H9 (cell line): ENCODE measurements at regions not wholly inside any gene's neighbourhood (a gene's known extent, or its start where the extent isn't known, plus 50 kb on each side); places are given as distances from the start of the nearest gene placed in this dataset.

ENCODE experiments used
- DNase-seq: peaks from one replicate; pipeline ENCODE4 v3.0.0-alpha.2; 2017
- H2AFZ ChIP-seq: one replicate; pipeline ENCODE4 v1.6.1; 2013; ENCODE audit warnings: mild to moderate bottlenecking, low read length, control low read depth, moderate library complexity
- H2AK5ac ChIP-seq: 2 replicates; pipeline ENCODE4 v1.6.1; 2013; ENCODE audit warnings: low read length, control low read depth, mixed read lengths; ENCODE audit not compliant: insufficient read length
- H2BK120ac ChIP-seq: one replicate; pipeline ENCODE4 v1.6.1; 2013; ENCODE audit warnings: low read depth, mild to moderate bottlenecking, low read length, control low read depth, inconsistent platforms; ENCODE audit not compliant: poor library complexity, severe bottlenecking
- H2BK12ac ChIP-seq: 2 replicates; pipeline ENCODE4 v1.6.1; 2013; ENCODE audit warnings: low read length, control low read depth, mixed read lengths, low read depth; ENCODE audit not compliant: insufficient read length
- H2BK15ac ChIP-seq: 2 replicates; pipeline ENCODE4 v1.6.1; 2013; ENCODE audit warnings: low read depth, low read length, control low read depth
- H2BK20ac ChIP-seq: one replicate; pipeline ENCODE4 v1.6.1; 2013; ENCODE audit warnings: low read depth, mild to moderate bottlenecking, low read length, control low read depth, inconsistent platforms; ENCODE audit not compliant: poor library complexity, severe bottlenecking
- H2BK5ac ChIP-seq: 2 replicates; pipeline ENCODE4 v1.6.1; 2013; ENCODE audit warnings: low read length, control low read depth, mixed read lengths; ENCODE audit not compliant: insufficient read length
- H3K14ac ChIP-seq: 2 replicates; pipeline ENCODE4 v1.6.1; 2013; ENCODE audit warnings: low read length, control low read depth; ENCODE audit not compliant: insufficient read depth
- H3K18ac ChIP-seq: 2 replicates; pipeline ENCODE4 v1.6.1; 2013; ENCODE audit warnings: low read depth, mild to moderate bottlenecking, mixed read lengths, low read length, control low read depth; ENCODE audit not compliant: insufficient read length
- H3K23ac ChIP-seq: 2 replicates; pipeline ENCODE4 v1.6.1; 2013; ENCODE audit warnings: low read length, control low read depth, mixed read lengths, low read depth; ENCODE audit not compliant: insufficient read length
- H3K23me2 ChIP-seq: 2 replicates; pipeline ENCODE4 v1.6.1; 2013; ENCODE audit warnings: low read depth, mild to moderate bottlenecking, mixed read lengths, low read length, control low read depth; ENCODE audit not compliant: insufficient read length, poor library complexity, severe bottlenecking
- H3K27ac ChIP-seq: 2 replicates; pipeline ENCODE4 v1.5.1; 2013; ENCODE audit warnings: low read length, control low read depth, mixed read lengths, low read depth; ENCODE audit not compliant: insufficient read length
- H3K27me3 ChIP-seq: 2 replicates; pipeline ENCODE4 v1.6.1; 2013; ENCODE audit warnings: low read length, control low read depth, inconsistent platforms; ENCODE audit not compliant: insufficient read depth
- H3K4ac ChIP-seq: 2 replicates; pipeline ENCODE4 v1.6.1; 2013; ENCODE audit warnings: low read depth, mild to moderate bottlenecking, control low read depth, inconsistent platforms, low read length, moderate library complexity
- H3K4me1 ChIP-seq: 2 replicates; pipeline ENCODE4 v1.6.1; 2013; ENCODE audit warnings: low read length, control low read depth, inconsistent platforms; ENCODE audit not compliant: insufficient read depth
- H3K4me2 ChIP-seq: 2 replicates; pipeline ENCODE4 v1.6.1; 2013; ENCODE audit warnings: low read length, control low read depth, mixed read lengths; ENCODE audit not compliant: insufficient read length, insufficient read depth
- H3K56ac ChIP-seq: 2 replicates; pipeline ENCODE4 v1.6.1; 2013; ENCODE audit warnings: low read depth, mild to moderate bottlenecking, mixed read lengths, low read length, control low read depth; ENCODE audit not compliant: insufficient read length
- H3K79me1 ChIP-seq: 2 replicates; pipeline ENCODE4 v1.6.1; 2013; ENCODE audit warnings: low read depth, mild to moderate bottlenecking, moderate library complexity, low read length, control low read depth, inconsistent platforms; ENCODE audit not compliant: insufficient read depth, poor library complexity, severe bottlenecking
- H3K79me2 ChIP-seq: 2 replicates; pipeline ENCODE4 v1.6.1; 2013; ENCODE audit warnings: low read length, control low read depth, inconsistent platforms; ENCODE audit not compliant: insufficient read depth
- H3K9ac ChIP-seq: 2 replicates; pipeline ENCODE4 v1.6.1; 2013; ENCODE audit warnings: low read length, control low read depth, mixed read lengths; ENCODE audit not compliant: insufficient read length; ENCODE audit errors: extremely low read depth
- H3K9me3 ChIP-seq: one replicate; pipeline ENCODE4 v1.6.1; 2013; ENCODE audit warnings: low read depth, low read length, inconsistent platforms; ENCODE audit not compliant: control insufficient read depth
- H3T11ph ChIP-seq: one replicate; pipeline ENCODE4 v1.6.1; 2013; ENCODE audit warnings: mild to moderate bottlenecking, low read length, control low read depth, inconsistent platforms
- H4K20me1 ChIP-seq: one replicate; pipeline ENCODE4 v1.6.1; 2013; ENCODE audit not compliant: control insufficient read depth, insufficient read length, insufficient read depth
- H4K5ac ChIP-seq: 2 replicates; pipeline ENCODE4 v1.6.1; 2013; ENCODE audit warnings: low read depth, mild to moderate bottlenecking, mixed read lengths, low read length, control low read depth; ENCODE audit not compliant: insufficient read length
- H4K8ac ChIP-seq: replicated peaks from 2 replicates; pipeline ENCODE4 v1.6.1; 2013; ENCODE audit warnings: low read length, control low read depth, mixed read lengths, low read depth; ENCODE audit not compliant: insufficient read length
- H4K91ac ChIP-seq: 2 replicates; pipeline ENCODE4 v1.6.1; 2013; ENCODE audit warnings: low read depth, mild to moderate bottlenecking, moderate library complexity, mixed read lengths, low read length, control low read depth; ENCODE audit not compliant: insufficient read length
- H3K27ac Mint-ChIP-seq, 3 experiments: 2 replicates in 2 of 3; 3 replicates in 1 of 3; pipeline ENCODE4 v1.8.0; 2020 to 2021; ENCODE audit warnings: mixed read lengths in 3 of 3, mild to moderate bottlenecking in 1 of 3, moderate library complexity in 1 of 3
- H3K27me3 Mint-ChIP-seq: 2 replicates; pipeline ENCODE4 v1.8.0; 2021; ENCODE audit warnings: low read depth, mild to moderate bottlenecking, moderate library complexity, mixed read lengths
- H3K36me3 Mint-ChIP-seq, 3 experiments: 2 replicates in 2 of 3; 3 replicates in 1 of 3; pipeline ENCODE4 v1.8.0; 2020 to 2021; ENCODE audit warnings: low read depth in 3 of 3, mixed read lengths in 3 of 3; ENCODE audit not compliant: insufficient read depth in 1 of 3
- H3K4me1 Mint-ChIP-seq, 2 experiments: 2 replicates each; pipeline ENCODE4 v1.8.0; 2020; ENCODE audit warnings: mixed read lengths in 2 of 2
- H3K4me3 Mint-ChIP-seq, 2 experiments: 2 replicates in 1 of 2; 3 replicates in 1 of 2; pipeline ENCODE4 v1.8.0; 2020 to 2021; ENCODE audit warnings: mild to moderate bottlenecking in 2 of 2, mixed read lengths in 2 of 2, moderate library complexity in 1 of 2
- H3K9me3 Mint-ChIP-seq, 2 experiments: 2 replicates in 1 of 2; 3 replicates in 1 of 2; pipeline ENCODE4 v1.8.0; 2020; ENCODE audit warnings: mild to moderate bottlenecking in 2 of 2, mixed read lengths in 2 of 2, moderate library complexity in 1 of 2
- CTCF ChIP-seq: fragments of 200-600 bp; sonication (generic); conservative IDR thresholded peaks from 3 replicates; pipeline ENCODE4 v1.8.0; 2021; ENCODE audit warnings: antibody characterized with exemption, mild to moderate bottlenecking
- WGBS: extraction: QIAGEN DNeasy Blood & Tissue Kit; methylation state at CpG from one replicate; pipeline ENCODE4 v1.1.7; 2013; ENCODE audit warnings: missing lambda C conversion rate, low lambda C conversion rate, mixed read lengths; ENCODE audit not compliant: insufficient read length; ENCODE audit errors: extremely low coverage; 5-methylcytosine and 5-hydroxymethylcytosine counted together

- no peaks in the 10 kb centered on the region for H3K4me1 ChIP-seq
- no peaks in the 10 kb centered on the region for H3K27me3 ChIP-seq
- no peak overlapping the region for H2BK20ac ChIP-seq
- no peak overlapping the region for H3K23ac ChIP-seq
- H3K4me3 Mint-ChIP-seq = no peak overlapping the region
- no peak overlapping the region for H2BK12ac ChIP-seq
- H4K8ac ChIP-seq = no peak overlapping the region
- H3K4ac ChIP-seq = no peak overlapping the region
- DNase-seq = no peak
- no peaks in the 10 kb centered on the region for H3K79me2 ChIP-seq
- no peak overlapping the region for H3K27ac Mint-ChIP-seq
- H3K36me3 Mint-ChIP-seq = no peaks in the 10 kb centered on the region
- no peak overlapping the region for H4K91ac ChIP-seq
- no peaks in the 10 kb centered on the region for H3K79me1 ChIP-seq
- H3K18ac ChIP-seq = no peak overlapping the region
- no peak overlapping the region for H2AFZ ChIP-seq
- H4K5ac ChIP-seq = no peak overlapping the region
- no peaks in the 10 kb centered on the region for H3K23me2 ChIP-seq
- no CpG with 5 or more reads among the region's 3 CpGs for WGBS
- H3K9me3 Mint-ChIP-seq = no peaks in the 10 kb centered on the region
- peaks cover 21% of the 10 kb centered on the region for H3K27me3 Mint-ChIP-seq
- no peak overlapping the region for H3K14ac ChIP-seq
- H3K27ac ChIP-seq = no peak overlapping the region
- no peak overlapping the region for H2BK120ac ChIP-seq
- no peak overlapping the region for H3K4me2 ChIP-seq
- no peaks in the 10 kb centered on the region for H3K9me3 ChIP-seq
- peaks cover 6 to 10% of the 10 kb centered on the region in 2 experiments for H3K4me1 Mint-ChIP-seq
- TF ChIP-seq CTCF = no peak
- no peak overlapping the region for H3K56ac ChIP-seq
- no peak overlapping the region for H3K9ac ChIP-seq
- H2AK5ac ChIP-seq = no peak overlapping the region
- H3T11ph ChIP-seq = no peak overlapping the region
- H4K20me1 ChIP-seq = no peaks in the 10 kb centered on the region
- no peak overlapping the region for H2BK5ac ChIP-seq
- no peak overlapping the region for H2BK15ac ChIP-seq
Measured at GRCh38 chr15:69600556-69601085, 148.0 kb downstream of the RPLP1 start.
